ENCODE measurements at regions not wholly inside any gene's neighbourhood (a gene's known extent, or its start where the extent isn't known, plus 50 kb on each side); places are given as distances from the start of the nearest gene placed in this dataset.
A peak's percentile ranks its signal among the peaks of the same experiment; 100 is the strongest.

DNA sequence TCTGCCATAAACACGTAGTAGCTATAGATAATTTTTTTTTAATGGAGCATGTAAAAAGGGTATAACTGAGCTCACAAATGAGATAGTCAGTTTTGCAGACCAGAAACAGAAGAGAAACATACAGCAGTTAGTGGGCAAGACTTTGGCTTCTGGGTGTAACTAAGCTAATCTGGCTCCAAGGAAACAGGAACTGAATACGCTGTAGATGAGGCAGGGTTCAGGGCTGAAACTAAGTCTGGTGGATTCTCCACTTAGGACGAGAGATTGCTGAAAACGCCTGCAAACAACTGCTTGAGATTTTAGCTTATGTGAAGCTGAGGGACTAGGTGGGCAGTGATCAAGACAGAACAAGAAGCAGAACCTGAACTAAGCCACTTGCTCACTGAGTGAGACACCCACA lies 91.7 kb downstream of the SMIM20 start:
- in situ Hi-C loops (cut with HindIII; ENCODE audit: low sequenced_read_pairs): no loop called here
- no peak for TF ChIP-seq CTCF (IDR thresholded peaks at IDR 0.05; ENCODE audit: low read depth, low read length, missing control alignments)
- DNase-seq (ENCODE audit: low read depth): no peak
- H3K4me3 ChIP-seq (ENCODE audit: low read depth, low read length): no peak overlapping the region

- DNase-seq (ENCODE audit: low read depth): no peak
- no peak overlapping the region for H3K4me3 ChIP-seq (ENCODE audit: low read depth, low read length)
- no peak for TF ChIP-seq CTCF (IDR thresholded peaks at IDR 0.05; ENCODE audit: low read depth, low read length, missing control alignments)
- in situ Hi-C loops (cut with HindIII; ENCODE audit: low sequenced_read_pairs): no loop called here
Observed at GRCh38 chr4:26008737-26009136, 94.7 kb downstream of the SMIM20 start.

- H3K4me3 ChIP-seq (ENCODE audit: low read depth, low read length): no peak overlapping the region
- in situ Hi-C loops (cut with HindIII; ENCODE audit: low sequenced_read_pairs): no loop called here
- no peak for DNase-seq (ENCODE audit: low read depth)
- no peak for TF ChIP-seq CTCF (IDR thresholded peaks at IDR 0.05; ENCODE audit: low read depth, low read length, missing control alignments)
Observed at GRCh38 chr4:26009502-26009901, 95.5 kb downstream of the SMIM20 start.

- TF ChIP-seq CTCF (IDR thresholded peaks at IDR 0.05; ENCODE audit: low read depth, low read length, missing control alignments): no peak
- no peak overlapping the region for H3K4me3 ChIP-seq (ENCODE audit: low read depth, low read length)
- no peak for DNase-seq (ENCODE audit: low read depth)
- in situ Hi-C loops (cut with HindIII; ENCODE audit: low sequenced_read_pairs): no loop called here
Observed at GRCh38 chr4:26010304-26010703, 96.3 kb downstream of the SMIM20 start.

GRCh38 chr4:26013629-26014028 lies 99.6 kb downstream of the SMIM20 start:
- in situ Hi-C loops (cut with HindIII; ENCODE audit: low sequenced_read_pairs): no loop called here
- no peak for TF ChIP-seq CTCF (IDR thresholded peaks at IDR 0.05; ENCODE audit: low read depth, low read length, missing control alignments)
- no peak overlapping the region for H3K4me3 ChIP-seq (ENCODE audit: low read depth, low read length)
- DNase-seq (ENCODE audit: low read depth): no peak

DNA sequence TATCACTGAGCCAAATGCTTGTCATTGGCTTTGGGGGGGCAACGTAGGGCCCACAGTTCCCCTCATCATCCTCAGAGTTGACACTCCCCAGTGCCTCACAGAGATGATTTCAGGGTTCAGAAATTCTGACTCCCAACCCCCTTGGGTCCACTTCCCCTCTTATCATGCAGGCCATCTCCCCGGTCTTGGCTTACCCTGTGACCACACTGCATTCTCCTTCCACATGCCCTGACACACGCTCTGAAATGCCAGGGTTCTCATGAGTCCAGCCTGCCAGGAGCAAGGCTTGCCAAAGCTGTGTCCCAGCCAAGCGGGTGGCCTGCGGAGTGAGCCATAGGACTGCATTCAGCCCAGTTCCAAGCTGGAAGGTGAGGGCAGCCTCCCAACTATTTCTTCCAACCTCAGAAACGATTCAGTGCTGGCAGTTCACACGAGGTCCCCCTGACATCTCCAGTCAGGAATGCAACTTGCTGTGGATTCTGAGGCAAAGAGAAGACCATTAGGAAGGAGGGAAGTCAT lies 101.2 kb downstream of the SMIM20 start:
- DNase-seq (ENCODE audit: low read depth): peak; percentile 100
- H3K4me3 ChIP-seq (ENCODE audit: low read depth, low read length): no peak overlapping the region
- no peak for TF ChIP-seq CTCF (IDR thresholded peaks at IDR 0.05; ENCODE audit: low read depth, low read length, missing control alignments)
- in situ Hi-C loops (cut with HindIII; ENCODE audit: low sequenced_read_pairs): no loop called here

DNA sequence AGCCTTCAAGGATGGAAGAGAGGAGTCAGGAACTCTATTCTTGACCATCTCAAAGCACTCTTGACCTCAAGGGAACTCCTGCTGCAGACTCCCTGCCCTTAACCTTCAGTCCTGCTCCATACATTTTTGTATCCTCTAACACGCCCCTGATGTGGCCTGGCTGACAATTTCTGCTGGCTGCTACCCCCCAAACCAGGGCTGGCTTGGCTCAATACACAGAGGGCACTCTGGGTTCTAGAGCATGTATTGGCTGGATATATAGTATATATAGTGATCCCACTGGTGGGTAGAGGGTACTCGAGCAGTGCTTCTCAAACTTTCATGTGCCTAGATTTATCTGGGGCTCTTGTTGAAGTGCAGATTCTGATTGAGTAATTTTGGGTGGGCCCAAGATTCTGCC lies 101.9 kb downstream of the SMIM20 start:
- DNase-seq (ENCODE audit: low read depth): no peak
- no peak for TF ChIP-seq CTCF (IDR thresholded peaks at IDR 0.05; ENCODE audit: low read depth, low read length, missing control alignments)
- in situ Hi-C loops (cut with HindIII; ENCODE audit: low sequenced_read_pairs): no loop called here
- H3K4me3 ChIP-seq (ENCODE audit: low read depth, low read length): no peak overlapping the region
